HL-60 (cell line): ENCODE measurements at regions not wholly inside any gene's neighbourhood (a gene's known extent, or its start where the extent isn't known, plus 50 kb on each side); places are given as distances from the start of the nearest gene placed in this dataset.

Source experiments
- DNase-seq, 2 experiments: peaks; one replicate each; pipeline ENCODE4 v3.0.0-alpha.2; 2010 to 2020; ENCODE audit warnings: low read depth in 1 of 2, low spot score in 1 of 2
- H3K27ac ChIP-seq: fragments of 250-450 bp; sonication (Bioruptor Pico); replicated peaks from 2 replicates; pipeline ENCODE4 v1.5.1; 2020; ENCODE audit warnings: mild to moderate bottlenecking, moderate library complexity
- H3K27me3 ChIP-seq: fragments of 250-450 bp; sonication (Bioruptor Pico); 2 replicates; pipeline ENCODE4 v1.5.1; 2021; ENCODE audit warnings: mild to moderate bottlenecking, moderate library complexity; ENCODE audit not compliant: insufficient read depth, poor library complexity, severe bottlenecking
- H3K4me3 ChIP-seq: replicated peaks from 2 replicates; pipeline ENCODE4 v1.5.1; 2011; ENCODE audit warnings: mild to moderate bottlenecking, control low read depth, low read length; ENCODE audit not compliant: insufficient read depth
- CTCF ChIP-seq: IDR thresholded peaks from one replicate; pipeline ENCODE4 v1.5.1; 2011; ENCODE audit warnings: low read length, control low read depth, inconsistent platforms; ENCODE audit not compliant: insufficient read depth
- GABPA ChIP-seq: IDR thresholded peaks from 2 replicates; pipeline ENCODE4 v1.6.1; 2012; ENCODE audit warnings: low read depth
- POLR2AphosphoS5 ChIP-seq: IDR thresholded peaks from 2 replicates; pipeline ENCODE4 v1.6.1; 2012; ENCODE audit warnings: low read depth
- REST ChIP-seq: IDR thresholded peaks from 2 replicates; pipeline ENCODE4 v1.6.1; 2012; ENCODE audit warnings: low read depth; ENCODE audit not compliant: insufficient replicate concordance
- SPI1 ChIP-seq: IDR thresholded peaks from 2 replicates; pipeline ENCODE4 v1.6.1; 2012; ENCODE audit warnings: low read depth, mild to moderate bottlenecking, borderline replicate concordance

DNA sequence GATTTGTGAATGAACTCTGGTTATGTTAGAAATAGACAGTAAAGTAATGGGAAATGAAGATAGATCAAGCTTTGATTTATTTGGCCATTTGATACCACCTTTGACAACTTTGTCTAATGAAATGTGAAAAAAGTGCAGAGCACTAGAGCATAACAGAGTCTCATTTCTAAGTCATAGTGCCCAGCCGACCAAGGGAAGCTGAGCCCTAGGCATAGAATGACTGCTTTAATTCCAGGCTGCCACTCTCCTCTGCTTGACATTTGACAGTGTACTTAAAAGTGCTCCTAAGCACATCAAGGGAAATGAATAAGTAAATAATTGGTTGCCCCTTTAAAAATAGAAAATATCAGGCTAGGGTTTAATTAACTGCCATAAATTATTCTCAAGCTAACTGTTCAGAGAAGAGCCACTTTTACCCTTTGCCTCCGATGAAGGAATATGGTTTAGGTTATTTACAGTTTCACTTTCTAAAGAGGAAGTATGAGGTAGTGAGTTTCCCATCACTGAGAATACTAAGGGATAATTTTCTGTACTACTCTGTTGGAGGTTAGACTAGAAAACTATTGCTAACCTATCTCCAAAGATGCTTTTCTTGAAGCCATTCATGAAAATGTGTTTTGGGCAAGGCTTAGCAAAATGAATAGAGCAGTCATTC is 591.6 kb downstream of the REEP3 start:
- no peaks in the 10 kb centered on the region for H3K27me3 ChIP-seq
- H3K27ac ChIP-seq, result no peak overlapping the region
- no peak for DNase-seq
- peak overlapping the region; percentile 12; the same call in 1 of the 2 replicates for H3K4me3 ChIP-seq
- TF ChIP-seq SPI1 (no peak), GABPA (no peak), REST (no peak), CTCF (no peak), POLR2AphosphoS5 (no peak)

DNA sequence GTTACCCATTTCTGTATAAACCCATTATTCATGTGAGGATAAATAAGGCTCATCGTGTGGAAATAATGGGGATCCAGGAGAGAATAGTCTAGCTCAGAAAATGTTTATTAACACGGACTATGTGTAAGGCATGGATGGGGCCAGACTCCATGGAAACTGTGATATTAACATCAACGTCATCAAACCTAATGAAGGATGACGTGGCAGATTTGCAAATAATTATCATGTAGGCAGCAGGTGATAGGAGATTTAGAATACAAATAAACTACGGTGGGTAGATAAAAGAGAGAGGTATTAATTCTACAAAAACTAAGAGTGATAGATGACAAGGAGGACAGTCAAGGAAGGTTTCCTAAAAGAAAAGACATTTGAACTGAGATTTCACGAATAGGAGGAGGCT is 592.2 kb downstream of the REEP3 start:
- no peak for TF ChIP-seq CTCF
- TF ChIP-seq REST, result no peak
- no peak for TF ChIP-seq SPI1
- TF ChIP-seq POLR2AphosphoS5, result no peak
- no peak for TF ChIP-seq GABPA
- H3K27ac ChIP-seq, result no peak overlapping the region
- H3K27me3 ChIP-seq, result no peaks in the 10 kb centered on the region
- no peak for DNase-seq
- no peak overlapping the region for H3K4me3 ChIP-seq

DNA sequence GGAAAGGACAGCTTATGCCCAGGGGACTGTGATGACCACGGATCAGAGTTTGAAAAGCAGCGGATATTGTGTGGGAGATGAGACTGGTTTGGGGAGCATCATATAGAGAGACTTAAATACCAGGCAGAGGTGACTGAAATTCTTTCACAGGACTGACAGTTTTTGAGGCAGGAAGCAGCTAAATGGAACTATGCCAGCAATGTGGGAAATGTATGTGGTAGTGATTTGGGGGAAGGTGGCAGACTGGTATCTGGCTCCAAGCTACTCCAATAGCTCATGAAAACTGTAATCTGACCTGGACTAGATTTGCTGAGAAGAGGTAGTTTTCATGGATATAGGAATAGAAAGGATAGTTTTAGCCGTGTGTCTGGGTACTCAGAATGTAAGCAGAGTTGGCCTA is 592.6 kb downstream of the REEP3 start:
- no peak for TF ChIP-seq CTCF
- no peak for TF ChIP-seq REST
- no peak for TF ChIP-seq SPI1
- no peak for TF ChIP-seq POLR2AphosphoS5
- no peak for TF ChIP-seq GABPA
- no peak overlapping the region for H3K27ac ChIP-seq
- H3K4me3 ChIP-seq, result no peak overlapping the region
- no peaks in the 10 kb centered on the region for H3K27me3 ChIP-seq
- DNase-seq, result no peak
